ENCODE measurements at regions not wholly inside any gene's neighbourhood (a gene's known extent, or its start where the extent isn't known, plus 50 kb on each side); places are given as distances from the start of the nearest gene placed in this dataset.

DNA sequence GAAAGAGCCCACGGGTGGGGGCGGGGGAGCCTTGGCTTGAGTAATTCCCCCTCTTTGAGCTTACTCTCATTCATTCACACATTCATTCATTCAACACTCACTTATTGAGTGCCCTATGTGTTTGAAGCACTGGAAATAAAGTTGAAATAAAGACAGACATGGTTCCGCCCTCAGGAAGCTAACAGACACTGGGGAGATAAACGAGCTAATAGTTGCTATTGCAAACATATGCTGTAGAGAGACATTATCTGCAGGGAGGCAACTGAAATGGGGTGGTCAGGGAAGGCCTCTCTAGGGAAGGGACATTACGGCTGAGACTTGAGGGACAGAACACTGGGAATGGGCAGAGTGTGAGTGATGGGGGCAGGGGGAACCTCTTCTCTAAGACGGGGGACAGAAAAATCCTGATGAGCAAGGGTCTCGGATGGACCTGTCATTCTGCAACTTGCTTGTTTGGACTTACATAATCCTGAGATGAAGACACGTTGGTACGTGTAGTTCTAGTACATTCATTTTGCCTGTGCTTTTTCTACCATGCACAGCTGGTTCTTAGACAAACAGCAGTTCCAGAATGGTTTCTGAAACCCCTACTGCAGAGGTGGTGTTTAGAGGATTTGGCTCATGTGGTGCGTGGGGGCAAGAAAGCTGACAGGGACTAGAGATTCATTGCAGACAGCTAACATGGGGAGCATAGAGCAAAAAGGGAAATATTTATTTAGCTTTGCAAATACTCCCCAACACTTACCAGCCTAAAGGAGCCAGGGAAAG, 71.1 kb upstream of the BLCAP start:
- ChIA-PET CTCF (no interaction called here), POLR2A (no interaction called here), RAD21 (ENCODE audit: low non-redundant PET in 1 of 2, low total read pairs in 2 of 2, uncharacterized antibody in 2 of 2, unreplicated experiment in 2 of 2) (no interaction called here)
- Histone ChIP-seq H4K20me1 (ENCODE audit: insufficient read depth) (no peaks in the 10 kb centered on the region), H3K4me3 (replicated peaks in 1 of 2; ENCODE audit: low read depth in 1 of 2, low read length in 2 of 2) (no peak overlapping the region), H3K9me3 (ENCODE audit: control insufficient read depth in 1 of 2, insufficient read depth in 1 of 2, low read depth in 1 of 2, low read length in 2 of 2) (no peaks in the 10 kb centered on the region), H2AFZ (ENCODE audit: low read depth, low read length, poor library complexity, severe bottlenecking) (no peak overlapping the region), H3K27ac (ENCODE audit: low read depth, low read length) (no peak overlapping the region), H3K9me2 (ENCODE audit: insufficient read depth) (no peaks in the 10 kb centered on the region), H3K9ac (ENCODE audit: low read length) (no peak overlapping the region), H3K79me2 (ENCODE audit: insufficient read depth, low read length) (no peaks in the 10 kb centered on the region), H3K4me1 (ENCODE audit: control insufficient read depth in 1 of 2, insufficient read depth in 2 of 2, low read length in 2 of 2) (no peaks in the 10 kb centered on the region), H3K36me3 (ENCODE audit: control insufficient read depth in 1 of 2, insufficient read depth in 2 of 2, low read length in 2 of 2) (no peaks in the 10 kb centered on the region), H3K27me3 (ENCODE audit: insufficient read depth, low read length) (peaks cover 44% of the 10 kb centered on the region), H3K4me2 (ENCODE audit: low read length) (no peak overlapping the region)
- intact Hi-C loops (cut with micrococcal nuclease), result no loop called here
- DNase-seq (ENCODE audit: low read depth, low spot score) (no peak), ATAC-seq (no peak)
- TF ChIP-seq EZH2phosphoT487 (IDR thresholded peaks at IDR 0.05; ENCODE audit: borderline replicate concordance), result no peak
- no peak for TF ChIP-seq CTCF (IDR thresholded peaks at IDR 0.05 in 2 of 3, conservative IDR thresholded peaks at IDR 0.05 in 1 of 3; ENCODE audit: borderline replicate concordance in 1 of 3, insufficient read depth in 1 of 3, low read depth in 2 of 3, low read length in 2 of 3)
- no peak for TF ChIP-seq POLR2A (IDR thresholded peaks at IDR 0.05; ENCODE audit: borderline replicate concordance, extremely low read depth, insufficient read depth, insufficient read length)
- no peak for TF ChIP-seq SRF (IDR thresholded peaks at IDR 0.05; ENCODE audit: low read depth)
- no peak for TF ChIP-seq CBX3 (IDR thresholded peaks at IDR 0.05; ENCODE audit: low read depth)
- TF ChIP-seq, protein P1, sequence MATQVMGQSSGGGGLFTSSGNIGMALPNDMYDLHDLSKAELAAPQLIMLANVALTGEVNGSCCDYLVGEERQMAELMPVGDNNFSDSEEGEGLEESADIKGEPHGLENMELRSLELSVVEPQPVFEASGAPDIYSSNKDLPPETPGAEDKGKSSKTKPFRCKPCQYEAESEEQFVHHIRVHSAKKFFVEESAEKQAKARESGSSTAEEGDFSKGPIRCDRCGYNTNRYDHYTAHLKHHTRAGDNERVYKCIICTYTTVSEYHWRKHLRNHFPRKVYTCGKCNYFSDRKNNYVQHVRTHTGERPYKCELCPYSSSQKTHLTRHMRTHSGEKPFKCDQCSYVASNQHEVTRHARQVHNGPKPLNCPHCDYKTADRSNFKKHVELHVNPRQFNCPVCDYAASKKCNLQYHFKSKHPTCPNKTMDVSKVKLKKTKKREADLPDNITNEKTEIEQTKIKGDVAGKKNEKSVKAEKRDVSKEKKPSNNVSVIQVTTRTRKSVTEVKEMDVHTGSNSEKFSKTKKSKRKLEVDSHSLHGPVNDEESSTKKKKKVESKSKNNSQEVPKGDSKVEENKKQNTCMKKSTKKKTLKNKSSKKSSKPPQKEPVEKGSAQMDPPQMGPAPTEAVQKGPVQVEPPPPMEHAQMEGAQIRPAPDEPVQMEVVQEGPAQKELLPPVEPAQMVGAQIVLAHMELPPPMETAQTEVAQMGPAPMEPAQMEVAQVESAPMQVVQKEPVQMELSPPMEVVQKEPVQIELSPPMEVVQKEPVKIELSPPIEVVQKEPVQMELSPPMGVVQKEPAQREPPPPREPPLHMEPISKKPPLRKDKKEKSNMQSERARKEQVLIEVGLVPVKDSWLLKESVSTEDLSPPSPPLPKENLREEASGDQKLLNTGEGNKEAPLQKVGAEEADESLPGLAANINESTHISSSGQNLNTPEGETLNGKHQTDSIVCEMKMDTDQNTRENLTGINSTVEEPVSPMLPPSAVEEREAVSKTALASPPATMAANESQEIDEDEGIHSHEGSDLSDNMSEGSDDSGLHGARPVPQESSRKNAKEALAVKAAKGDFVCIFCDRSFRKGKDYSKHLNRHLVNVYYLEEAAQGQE (IDR thresholded peaks at IDR 0.05; ENCODE audit: low read depth), result no peak
- TF ChIP-seq SIN3A (IDR thresholded peaks at IDR 0.05; ENCODE audit: low read depth), result no peak
- no peak for TF ChIP-seq RAD21 (IDR thresholded peaks at IDR 0.05; ENCODE audit: low read depth)
- no peak for TF ChIP-seq MAX (IDR thresholded peaks at IDR 0.05)
- TF ChIP-seq POLR2AphosphoS5 (IDR thresholded peaks at IDR 0.05; ENCODE audit: low read depth, low read length), result no peak
- TF ChIP-seq, protein P2, sequence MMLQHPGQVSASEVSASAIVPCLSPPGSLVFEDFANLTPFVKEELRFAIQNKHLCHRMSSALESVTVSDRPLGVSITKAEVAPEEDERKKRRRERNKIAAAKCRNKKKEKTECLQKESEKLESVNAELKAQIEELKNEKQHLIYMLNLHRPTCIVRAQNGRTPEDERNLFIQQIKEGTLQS (IDR thresholded peaks at IDR 0.05), result no peak
- no peak for TF ChIP-seq TCF7L2 (IDR thresholded peaks at IDR 0.05; ENCODE audit: borderline replicate concordance, extremely low read depth, insufficient read depth, insufficient read length)
- TF ChIP-seq ZNF274 (IDR thresholded peaks at IDR 0.05; ENCODE audit: low read depth, low read length), result no peak
- no peak for TF ChIP-seq SP1 (IDR thresholded peaks at IDR 0.05; ENCODE audit: low read depth)
- no peak for TF ChIP-seq EGR1 (IDR thresholded peaks at IDR 0.05; ENCODE audit: low read depth)
- no peak for TF ChIP-seq ELF1 (IDR thresholded peaks at IDR 0.05; ENCODE audit: borderline replicate concordance, low read depth)
- TF ChIP-seq ZFX (IDR thresholded peaks at IDR 0.05), result no peak
- no peak for TF ChIP-seq ZBTB33 (IDR thresholded peaks at IDR 0.05; ENCODE audit: extremely low read depth, insufficient replicate concordance, low read length)
- TF ChIP-seq YY1 (IDR thresholded peaks at IDR 0.05; ENCODE audit: extremely low read depth, insufficient replicate concordance, low read depth, low read length), result no peak
- TF ChIP-seq JUND (IDR thresholded peaks at IDR 0.05), result no peak
- no TSS peak for BruUV-seq (replicated peaks)

Measured in HCT116 (cell line).